CD8-positive, alpha-beta memory T cell (primary cell): ENCODE measurements at regions not wholly inside any gene's neighbourhood (a gene's known extent, or its start where the extent isn't known, plus 50 kb on each side); places are given as distances from the start of the nearest gene placed in this dataset.

ENCODE experiments used
- CTCF ChIA-PET: fragments of 350-600 bp; sonication (Branson Sonifier 250); formaldehyde crosslinking; loops from one replicate; lab custom pipeline; 2021; ENCODE audit warnings: antibody characterized with exemption; lab: Charles Lee
- POLR2A ChIA-PET: fragments of 350-600 bp; sonication (Branson Sonifier 250); formaldehyde crosslinking; loops from one replicate; lab custom pipeline; 2021; ENCODE audit warnings: antibody characterized with exemption; lab: Charles Lee
- DNase-seq, 5 donors: peaks; one replicate each; pipeline versions ENCODE4 v3.0.0 to v3.0.0-alpha.2; 2020 to 2022; ENCODE audit warnings: mixed read lengths in 1 of 5
- H3K27ac ChIP-seq: one replicate; pipeline ENCODE4 v1.7.0; 2013; ENCODE audit warnings: low read depth, mild to moderate bottlenecking, low read length, moderate library complexity
- H3K27me3 ChIP-seq: 2 replicates; pipeline ENCODE4 v1.7.0; 2013; ENCODE audit warnings: low read length, mild to moderate bottlenecking; ENCODE audit not compliant: insufficient read depth, poor library complexity, severe bottlenecking
- H3K36me3 ChIP-seq: 2 replicates; pipeline ENCODE4 v1.7.0; 2013; ENCODE audit warnings: mild to moderate bottlenecking, low read length, moderate library complexity; ENCODE audit not compliant: insufficient read depth
- H3K4me1 ChIP-seq: 2 replicates; pipeline ENCODE4 v1.7.0; 2013; ENCODE audit warnings: mild to moderate bottlenecking, low read length, moderate library complexity; ENCODE audit not compliant: insufficient read depth
- H3K4me3 ChIP-seq: 2 replicates; pipeline ENCODE4 v1.7.0; 2013; ENCODE audit warnings: mild to moderate bottlenecking, low read length
- H3K9me3 ChIP-seq: 2 replicates; pipeline ENCODE4 v1.7.0; 2013; ENCODE audit warnings: mild to moderate bottlenecking, low read length
- H3K27ac Mint-ChIP-seq, 8 donors: one replicate each; pipeline ENCODE4 v1.8.0; 2020 to 2021; ENCODE audit warnings: mixed read lengths in 8 of 8, mild to moderate bottlenecking in 6 of 8, inconsistent platforms in 3 of 8, moderate library complexity in 3 of 8
- H3K27me3 Mint-ChIP-seq, 2 donors: one replicate each; pipeline ENCODE4 v1.8.0; 2020 to 2021; ENCODE audit warnings: mixed read lengths in 2 of 2, mild to moderate bottlenecking in 1 of 2, moderate library complexity in 1 of 2
- H3K36me3 Mint-ChIP-seq, 3 donors: one replicate each; pipeline ENCODE4 v1.8.0; 2020 to 2021; ENCODE audit warnings: mixed read lengths in 3 of 3, inconsistent platforms in 1 of 3, mild to moderate bottlenecking in 1 of 3
- H3K4me1 Mint-ChIP-seq, 3 donors: one replicate each; pipeline ENCODE4 v1.8.0; 2020 to 2021; ENCODE audit warnings: mixed read lengths in 3 of 3, inconsistent platforms in 1 of 3, mild to moderate bottlenecking in 1 of 3
- H3K4me3 Mint-ChIP-seq, 7 donors: one replicate each; pipeline ENCODE4 v1.8.0; 2020 to 2021; ENCODE audit warnings: mixed read lengths in 7 of 7, mild to moderate bottlenecking in 6 of 7, moderate library complexity in 4 of 7, inconsistent platforms in 2 of 7
- H3K9me3 Mint-ChIP-seq, 5 donors: one replicate each; pipeline ENCODE4 v1.8.0; 2020 to 2022; ENCODE audit warnings: mixed read lengths in 5 of 5, mild to moderate bottlenecking in 3 of 5, moderate library complexity in 2 of 5, inconsistent platforms in 1 of 5

- Mint-ChIP-seq H3K4me1 (no peaks in the 10 kb centered on the region), H3K4me3 (no peak overlapping the region), H3K27ac (no peak overlapping the region), H3K9me3 (peaks cover 0 to 21% (median 5%) of the 10 kb centered on the region in 5 donors), H3K27me3 (no peaks in the 10 kb centered on the region), H3K36me3 (no peaks in the 10 kb centered on the region)
- DNase-seq, result no peak
- ChIA-PET CTCF (no interaction called here), POLR2A (no interaction called here)
- no peaks in the 10 kb centered on the region for H3K9me3 ChIP-seq
- H3K27me3 ChIP-seq, result no peaks in the 10 kb centered on the region
- no peak overlapping the region for H3K4me3 ChIP-seq
- H3K4me1 ChIP-seq, result no peaks in the 10 kb centered on the region
- H3K27ac ChIP-seq, result no peak overlapping the region
- no peaks in the 10 kb centered on the region for H3K36me3 ChIP-seq
Observed at GRCh38 chr3:164679245-164679644, 399.1 kb downstream of the SI start.

GRCh38 chr3:164677317-164677716, 401.0 kb downstream of the SI start:
- no peaks in the 10 kb centered on the region for H3K9me3 ChIP-seq
- Mint-ChIP-seq H3K4me3 (no peak overlapping the region), H3K36me3 (no peaks in the 10 kb centered on the region), H3K4me1 (no peaks in the 10 kb centered on the region), H3K27ac (no peak overlapping the region), H3K9me3 (peaks cover 0 to 25% (median 5%) of the 10 kb centered on the region in 5 donors), H3K27me3 (no peaks in the 10 kb centered on the region)
- DNase-seq, result no peak
- no peak overlapping the region for H3K4me3 ChIP-seq
- ChIA-PET CTCF (no interaction called here), POLR2A (no interaction called here)
- no peaks in the 10 kb centered on the region for H3K36me3 ChIP-seq
- H3K4me1 ChIP-seq, result no peaks in the 10 kb centered on the region
- H3K27ac ChIP-seq, result no peak overlapping the region
- no peaks in the 10 kb centered on the region for H3K27me3 ChIP-seq

- H3K4me1 ChIP-seq, result no peaks in the 10 kb centered on the region
- CTCF ChIA-PET, result no interaction called here
- no peaks in the 10 kb centered on the region for H3K36me3 ChIP-seq
- no peak overlapping the region for H3K27ac ChIP-seq
- H3K27ac Mint-ChIP-seq, result no peak overlapping the region
- no peak for DNase-seq
- peaks cover 0 to 32% (median 10%) of the 10 kb centered on the region in 5 donors for H3K9me3 Mint-ChIP-seq
- H3K4me3 Mint-ChIP-seq, result no peak overlapping the region
- no peaks in the 10 kb centered on the region for H3K9me3 ChIP-seq
- no peaks in the 10 kb centered on the region for H3K27me3 Mint-ChIP-seq
- H3K4me3 ChIP-seq, result no peak overlapping the region
- no peaks in the 10 kb centered on the region for H3K36me3 Mint-ChIP-seq
- H3K27me3 ChIP-seq, result no peaks in the 10 kb centered on the region
- no peaks in the 10 kb centered on the region for H3K4me1 Mint-ChIP-seq
- POLR2A ChIA-PET, result no interaction called here
Observed at GRCh38 chr3:164673738-164674137, 404.6 kb downstream of the SI start.

GRCh38 chr3:164658125-164658524, 420.2 kb downstream of the SI start:
- ChIA-PET POLR2A (no interaction called here), CTCF (no interaction called here)
- H3K4me3 Mint-ChIP-seq, result no peak overlapping the region
- no peak overlapping the region for H3K27ac Mint-ChIP-seq
- H3K9me3 ChIP-seq, result no peaks in the 10 kb centered on the region
- no peaks in the 10 kb centered on the region for H3K36me3 Mint-ChIP-seq
- H3K4me1 Mint-ChIP-seq, result no peaks in the 10 kb centered on the region
- H3K36me3 ChIP-seq, result no peaks in the 10 kb centered on the region
- no peak for DNase-seq
- peaks cover 0 to 19% (median 5%) of the 10 kb centered on the region in 5 donors for H3K9me3 Mint-ChIP-seq
- no peaks in the 10 kb centered on the region for H3K27me3 ChIP-seq
- no peaks in the 10 kb centered on the region for H3K27me3 Mint-ChIP-seq
- no peak overlapping the region for H3K4me3 ChIP-seq
- H3K27ac ChIP-seq, result no peak overlapping the region
- H3K4me1 ChIP-seq, result no peaks in the 10 kb centered on the region

DNA sequence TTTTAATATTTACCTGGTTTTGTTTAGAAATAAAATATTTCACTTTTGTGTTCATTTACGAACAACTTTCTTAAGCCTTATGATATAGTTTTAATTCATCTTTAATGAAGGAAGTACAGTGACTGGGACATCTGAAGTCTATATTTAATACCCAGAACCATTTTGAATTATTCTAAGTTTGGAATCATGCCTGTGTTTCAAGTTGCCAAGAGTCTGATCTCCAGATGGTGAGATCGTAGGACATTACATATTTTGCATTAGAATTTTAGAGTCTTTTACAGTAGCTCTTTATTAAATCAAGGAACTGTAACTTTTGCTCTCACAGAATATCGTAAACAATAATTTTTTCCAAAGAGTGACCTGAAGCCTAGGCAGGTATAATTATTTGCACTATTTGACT, 420.7 kb downstream of the SI start:
- Mint-ChIP-seq H3K4me3 (no peak overlapping the region), H3K36me3 (no peaks in the 10 kb centered on the region), H3K4me1 (no peaks in the 10 kb centered on the region), H3K27me3 (no peaks in the 10 kb centered on the region), H3K27ac (no peak overlapping the region), H3K9me3 (peaks cover 0 to 15% (median 3%) of the 10 kb centered on the region in 5 donors)
- no peaks in the 10 kb centered on the region for H3K36me3 ChIP-seq
- no peaks in the 10 kb centered on the region for H3K27me3 ChIP-seq
- POLR2A ChIA-PET, result no interaction called here
- no peak overlapping the region for H3K4me3 ChIP-seq
- H3K4me1 ChIP-seq, result no peaks in the 10 kb centered on the region
- no peak for DNase-seq
- no peak overlapping the region for H3K27ac ChIP-seq
- H3K9me3 ChIP-seq, result no peaks in the 10 kb centered on the region
- CTCF ChIA-PET, result no interaction called here

- no peak overlapping the region for H3K4me3 ChIP-seq
- Mint-ChIP-seq H3K4me3 (no peak overlapping the region), H3K9me3 (peaks cover 0 to 23% (median 8%) of the 10 kb centered on the region in 5 donors), H3K27ac (no peak overlapping the region), H3K27me3 (no peaks in the 10 kb centered on the region), H3K36me3 (no peaks in the 10 kb centered on the region), H3K4me1 (no peaks in the 10 kb centered on the region)
- H3K27me3 ChIP-seq, result no peaks in the 10 kb centered on the region
- DNase-seq, result no peak
- ChIA-PET POLR2A (no interaction called here), CTCF (no interaction called here)
- H3K9me3 ChIP-seq, result no peaks in the 10 kb centered on the region
- no peak overlapping the region for H3K27ac ChIP-seq
- no peaks in the 10 kb centered on the region for H3K4me1 ChIP-seq
- H3K36me3 ChIP-seq, result no peaks in the 10 kb centered on the region
Observed at GRCh38 chr3:164655462-164655861, 422.8 kb downstream of the SI start.

DNA sequence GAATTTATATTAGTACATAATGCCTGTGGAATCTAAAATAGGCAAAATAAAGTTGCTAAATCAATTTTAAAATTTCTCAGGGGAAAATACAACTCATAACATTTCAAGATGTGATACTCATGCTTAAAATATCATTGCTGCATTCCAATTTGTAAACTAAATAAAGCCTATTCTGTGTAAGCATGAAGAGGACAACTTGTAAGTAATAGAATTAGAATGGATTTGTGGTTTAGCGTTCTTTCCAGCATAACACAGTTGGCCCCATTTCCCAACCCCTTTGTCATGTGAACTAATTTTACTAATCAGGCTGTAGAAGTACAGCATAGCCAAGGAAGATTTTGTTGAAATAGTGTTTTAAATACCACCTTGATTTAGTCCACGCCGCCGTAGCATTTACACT, 437.2 kb downstream of the SI start:
- no peak overlapping the region for H3K27ac Mint-ChIP-seq
- CTCF ChIA-PET, result no interaction called here

DNA sequence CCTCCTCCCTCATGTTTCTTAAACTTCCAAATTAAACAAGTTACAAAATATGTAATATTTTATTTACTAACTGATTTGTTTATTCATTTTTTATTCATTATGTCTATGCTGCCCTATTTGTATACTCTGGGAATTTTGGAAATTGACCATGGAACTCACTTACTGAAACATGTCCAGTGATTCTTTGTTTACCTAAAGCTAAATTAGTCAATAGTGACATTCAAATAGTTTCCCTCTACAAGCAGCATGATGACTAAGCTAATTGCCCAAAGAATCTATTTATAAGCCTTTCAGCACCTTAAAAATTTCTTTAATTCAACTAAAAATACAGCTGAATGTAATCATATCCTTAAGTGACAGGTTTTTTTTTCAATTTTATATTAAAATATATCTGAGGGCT, 437.7 kb downstream of the SI start:
- no peak for DNase-seq
- Mint-ChIP-seq H3K4me3 (no peak overlapping the region), H3K4me1 (no peaks in the 10 kb centered on the region), H3K36me3 (no peaks in the 10 kb centered on the region), H3K27me3 (no peaks in the 10 kb centered on the region), H3K9me3 (peaks cover 0 to 11% (median 9%) of the 10 kb centered on the region in 5 donors), H3K27ac (no peak overlapping the region)
- POLR2A ChIA-PET, result no interaction called here
- Histone ChIP-seq H3K27ac (no peak overlapping the region), H3K4me1 (no peaks in the 10 kb centered on the region), H3K27me3 (no peaks in the 10 kb centered on the region), H3K9me3 (no peaks in the 10 kb centered on the region), H3K4me3 (no peak overlapping the region), H3K36me3 (no peaks in the 10 kb centered on the region)
- CTCF ChIA-PET, result no interaction called here

More for the DNA sequence above, 437.2 kb downstream of the SI start:
- H3K9me3 ChIP-seq, result no peaks in the 10 kb centered on the region
- no peaks in the 10 kb centered on the region for H3K27me3 ChIP-seq
- no peak for DNase-seq
- H3K4me3 ChIP-seq, result no peak overlapping the region
- Mint-ChIP-seq H3K27me3 (no peaks in the 10 kb centered on the region), H3K9me3 (peaks cover under 1 to 11% (median 9%) of the 10 kb centered on the region in 5 donors), H3K4me1 (no peaks in the 10 kb centered on the region), H3K36me3 (no peaks in the 10 kb centered on the region), H3K4me3 (no peak overlapping the region)
- H3K36me3 ChIP-seq, result no peaks in the 10 kb centered on the region
- POLR2A ChIA-PET, result no interaction called here
- no peaks in the 10 kb centered on the region for H3K4me1 ChIP-seq
- H3K27ac ChIP-seq, result no peak overlapping the region

- Histone ChIP-seq H3K4me3 (no peak overlapping the region), H3K36me3 (no peaks in the 10 kb centered on the region), H3K27me3 (no peaks in the 10 kb centered on the region), H3K9me3 (no peaks in the 10 kb centered on the region), H3K4me1 (no peaks in the 10 kb centered on the region), H3K27ac (no peak overlapping the region)
- Mint-ChIP-seq H3K27me3 (no peaks in the 10 kb centered on the region), H3K4me1 (no peaks in the 10 kb centered on the region), H3K27ac (no peak overlapping the region), H3K9me3 (peaks cover 0 to 16% (median 7%) of the 10 kb centered on the region in 5 donors), H3K4me3 (no peak overlapping the region), H3K36me3 (no peaks in the 10 kb centered on the region)
- POLR2A ChIA-PET, result no interaction called here
- no peak for DNase-seq
- CTCF ChIA-PET, result no interaction called here
Observed at GRCh38 chr3:164620956-164621355, 457.3 kb downstream of the SI start.
